Mammary epithelial cell (primary cell): ENCODE measurements at regions not wholly inside any gene's neighbourhood (a gene's known extent, or its start where the extent isn't known, plus 50 kb on each side); places are given as distances from the start of the nearest gene placed in this dataset.

ENCODE experiments used
- CTCF ChIP-seq, 2 donors: IDR thresholded peaks in 1 of 2; conservative IDR thresholded peaks in 1 of 2; 2 replicates each; pipeline ENCODE4 v1.5.1; 2011 to 2012; ENCODE audit warnings: inconsistent platforms in 2 of 2, low read length in 2 of 2, mild to moderate bottlenecking in 2 of 2, control low read depth in 1 of 2, low read depth in 1 of 2; ENCODE audit not compliant: insufficient read depth in 1 of 2; ENCODE audit errors: extremely low read depth in 1 of 2
- EZH2 ChIP-seq: IDR thresholded peaks from 2 replicates; pipeline ENCODE4 v1.6.1; 2012; ENCODE audit warnings: low read length, inconsistent platforms, borderline replicate concordance

DNA sequence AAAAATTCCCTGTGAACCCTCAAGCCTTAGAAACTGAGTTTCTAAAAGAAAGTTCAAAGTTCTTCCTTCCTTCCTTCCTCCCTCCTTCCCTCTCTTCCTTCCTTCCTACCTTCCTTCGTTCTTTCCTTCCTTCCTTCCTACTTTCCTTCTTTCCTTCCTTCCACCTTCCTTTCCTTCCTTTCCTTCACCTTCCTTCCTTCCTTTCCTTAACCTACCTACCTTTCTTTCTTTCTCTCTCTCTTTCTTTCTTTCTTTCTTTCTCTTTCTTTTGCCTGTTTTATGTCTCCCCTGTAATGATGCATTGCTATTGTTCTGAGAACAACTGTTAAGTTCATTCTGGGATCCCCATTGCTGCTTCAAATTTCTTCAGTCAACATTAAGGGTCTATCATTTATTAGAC lies 551.1 kb downstream of the TFEC start:
- TF ChIP-seq EZH2 (no peak), CTCF (conservative IDR thresholded peaks at IDR 0.05 in 1 of 2, IDR thresholded peaks at IDR 0.05 in 1 of 2; ENCODE audit: extremely low read depth in 1 of 2, insufficient read depth in 1 of 2, low read depth in 1 of 2, low read length in 2 of 2) (no peak)
